ENCODE measurements at regions not wholly inside any gene's neighbourhood (a gene's known extent, or its start where the extent isn't known, plus 50 kb on each side); places are given as distances from the start of the nearest gene placed in this dataset.

GRCh38 chr12:127280393-127281275, 986.3 kb upstream of the TMEM132C start:
- no peaks in the 10 kb centered on the region for H3K79me2 ChIP-seq (ENCODE audit: insufficient read depth, low read depth, low read length)
- POLR2A ChIA-PET, result no interaction called here
- no peaks in the 10 kb centered on the region for H3K9me2 ChIP-seq (ENCODE audit: insufficient read depth, low read length)
- H2AFZ ChIP-seq (ENCODE audit: low read length), result no peak overlapping the region
- no peak overlapping the region for H3K27ac ChIP-seq (ENCODE audit: low read depth, low read length, poor library complexity, severe bottlenecking)
- no peaks in the 10 kb centered on the region for H3K4me1 ChIP-seq (ENCODE audit: insufficient read depth, low read length, poor library complexity, severe bottlenecking)
- intact Hi-C loops (cut with micrococcal nuclease; ENCODE audit: unreplicated experiment), result no loop called here
- CTCF ChIA-PET (ENCODE audit: unreplicated experiment), result no interaction called here
- no peak overlapping the region for H3K4me3 ChIP-seq (ENCODE audit: low read depth, low read length, poor library complexity, severe bottlenecking)
- no peaks in the 10 kb centered on the region for H4K20me1 ChIP-seq (ENCODE audit: insufficient read depth, low read length)
- peak; percentile 39 for DNase-seq (ENCODE audit: low spot score)
- BruUV-seq (replicated peaks), result no TSS peak
- no peaks in the 10 kb centered on the region for H3K9me3 ChIP-seq (ENCODE audit: low read length)
- TF ChIP-seq CTCF (conservative IDR thresholded peaks at IDR 0.05; ENCODE audit: low read length), result peak; percentile 87
- no peak for TF ChIP-seq EZH2phosphoT487 (IDR thresholded peaks at IDR 0.05; ENCODE audit: borderline replicate concordance, low read depth, low read length)
- no peaks in the 10 kb centered on the region for H3K36me3 ChIP-seq (ENCODE audit: insufficient read depth, low read length)
- no peak overlapping the region for H3K4me2 ChIP-seq (ENCODE audit: low read length)

DNA sequence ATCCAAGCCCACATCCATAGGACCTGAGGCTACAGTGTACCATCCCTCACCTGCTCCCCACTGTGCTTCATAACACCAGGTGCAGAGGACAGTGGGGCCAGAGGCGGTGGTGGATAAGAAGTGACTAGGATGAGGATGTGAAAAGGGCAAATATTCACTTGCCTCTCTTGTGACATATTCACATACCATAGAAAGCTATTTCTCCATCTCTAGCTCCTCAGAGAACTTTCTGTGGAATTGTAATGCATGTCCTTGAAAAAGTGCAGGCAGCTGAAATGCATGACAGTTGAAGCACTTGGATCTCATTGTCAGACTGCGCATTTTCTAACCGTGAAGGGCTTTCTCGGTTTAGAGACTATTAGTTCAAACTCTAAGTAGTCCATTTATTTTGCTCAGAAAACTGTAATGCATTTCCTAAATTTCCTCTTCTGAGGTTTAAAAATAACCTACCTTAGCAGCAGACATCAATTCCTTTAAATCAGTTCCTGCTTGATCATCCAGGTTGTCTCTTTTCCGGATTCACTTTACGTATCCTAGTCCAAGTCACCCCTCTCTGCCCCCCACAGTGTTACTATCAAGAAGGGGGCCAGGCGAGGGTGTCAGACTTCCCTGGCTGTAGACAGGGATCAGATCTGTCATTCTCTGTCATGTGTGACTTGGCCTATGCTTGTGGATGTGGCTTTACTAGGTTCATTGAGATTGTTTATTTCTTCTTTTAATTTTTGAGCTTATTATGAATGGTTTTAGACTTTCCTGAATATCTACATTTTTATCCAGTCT, 984.0 kb upstream of the TMEM132C start:
- CTCF ChIA-PET (ENCODE audit: unreplicated experiment), result interaction anchor here (0.6 kb wide), 1 partner anchor 1015 kb away, joined by 3 read pairs; no protein-coding TSS in a partner anchor
- TF ChIP-seq EZH2phosphoT487 (IDR thresholded peaks at IDR 0.05; ENCODE audit: borderline replicate concordance, low read depth, low read length) (no peak), CTCF (conservative IDR thresholded peaks at IDR 0.05; ENCODE audit: low read length) (no peak)
- H3K9me2 ChIP-seq (ENCODE audit: insufficient read depth, low read length), result no peaks in the 10 kb centered on the region
- H3K9me3 ChIP-seq (ENCODE audit: low read length), result no peaks in the 10 kb centered on the region
- H2AFZ ChIP-seq (ENCODE audit: low read length), result no peak overlapping the region
- no peaks in the 10 kb centered on the region for H4K20me1 ChIP-seq (ENCODE audit: insufficient read depth, low read length)
- H3K4me2 ChIP-seq (ENCODE audit: low read length), result no peak overlapping the region
- H3K36me3 ChIP-seq (ENCODE audit: insufficient read depth, low read length), result no peaks in the 10 kb centered on the region
- H3K79me2 ChIP-seq (ENCODE audit: insufficient read depth, low read depth, low read length), result no peaks in the 10 kb centered on the region
- no peak overlapping the region for H3K27ac ChIP-seq (ENCODE audit: low read depth, low read length, poor library complexity, severe bottlenecking)
- H3K4me3 ChIP-seq (ENCODE audit: low read depth, low read length, poor library complexity, severe bottlenecking), result no peak overlapping the region
- no peak for DNase-seq (ENCODE audit: low spot score)
- intact Hi-C loops (cut with micrococcal nuclease; ENCODE audit: unreplicated experiment), result no loop called here
- BruUV-seq (replicated peaks), result no TSS peak
- H3K4me1 ChIP-seq (ENCODE audit: insufficient read depth, low read length, poor library complexity, severe bottlenecking), result no peaks in the 10 kb centered on the region
- POLR2A ChIA-PET, result no interaction called here
